Endothelial cell of umbilical vein (primary cell): ENCODE measurements at regions not wholly inside any gene's neighbourhood (a gene's known extent, or its start where the extent isn't known, plus 50 kb on each side); places are given as distances from the start of the nearest gene placed in this dataset.

ENCODE experiments used
- BruUV-seq: library from RNA; stranded (reverse); fragments of 400-500 nt; replicated peaks from 2 replicates; lab custom pipeline; 2021; lab: Mats Ljungman, UMichigan
- CTCF ChIA-PET: fragments of 300-600, 350-600 bp; sonication (Branson Sonifier 250); formaldehyde crosslinking; loops from one replicate; lab custom pipeline; 2021; ENCODE audit warnings: antibody characterized with exemption, inconsistent platforms; lab: Charles Lee
- POLR2A ChIA-PET: fragments of 300-600, 350-600 bp; sonication (Branson Sonifier 250); formaldehyde crosslinking; loops from one replicate; lab custom pipeline; 2021; ENCODE audit warnings: antibody characterized with exemption, inconsistent platforms; lab: Charles Lee
- DNase-seq: peaks from one replicate; pipeline ENCODE4 v3.0.0-alpha.2; 2011; ENCODE audit warnings: low read depth, low spot score
- FAIRE-seq: peaks from 2 replicates; lab custom pipeline; 2011; peaks lifted over from hg19 to GRCh38; lab: Jason Lieb, UNC
- H2AFZ ChIP-seq: 2 replicates; pipeline ENCODE4 v1.6.0; 2012; ENCODE audit warnings: low read depth, low read length, control low read depth, inconsistent platforms
- H3K27ac ChIP-seq: 2 replicates; pipeline ENCODE4 v1.5.1; 2011; ENCODE audit warnings: low read depth, mild to moderate bottlenecking, control low read depth, low read length, moderate library complexity; ENCODE audit not compliant: insufficient read depth
- H3K27me3 ChIP-seq, 2 experiments: 2 replicates each; pipeline versions ENCODE4 v1.6.0 to v1.6.1; 2011; ENCODE audit warnings: low read length in 2 of 2, mixed read lengths in 1 of 2; ENCODE audit not compliant: control insufficient read depth in 2 of 2, insufficient read depth in 2 of 2
- H3K36me3 ChIP-seq, 2 experiments: 2 replicates in 1 of 2; 3 replicates in 1 of 2; pipeline ENCODE4 v1.5.1; 2011; ENCODE audit warnings: low read length in 2 of 2, mild to moderate bottlenecking in 1 of 2, moderate library complexity in 1 of 2; ENCODE audit not compliant: control insufficient read depth in 2 of 2, insufficient read depth in 2 of 2; ENCODE audit errors: extremely low read depth in 1 of 2
- H3K4me1 ChIP-seq: 3 replicates; pipeline ENCODE4 v1.5.1; 2011; ENCODE audit warnings: mild to moderate bottlenecking, low read length; ENCODE audit not compliant: control insufficient read depth, insufficient read depth; ENCODE audit errors: extremely low read depth
- H3K4me2 ChIP-seq: 2 replicates; pipeline ENCODE4 v1.6.1; 2011; ENCODE audit warnings: low read length, control low read depth, mixed read lengths; ENCODE audit not compliant: insufficient read depth
- H3K4me3 ChIP-seq, 3 experiments: fragments of 200-600 bp in 1 of 3; sonication (generic), shearing (Covaris generic) in 1 of 3; replicated peaks in 1 of 3; 2 replicates each; pipeline ENCODE4 v1.5.1; 2011 to 2016; ENCODE audit warnings: control low read depth in 3 of 3, low read length in 3 of 3, mild to moderate bottlenecking in 2 of 3, inconsistent platforms in 1 of 3, low read depth in 1 of 3, moderate library complexity in 1 of 3; ENCODE audit not compliant: insufficient read depth in 1 of 3
- H3K79me2 ChIP-seq: 2 replicates; pipeline ENCODE4 v1.6.0; 2012; ENCODE audit warnings: low read length, inconsistent platforms; ENCODE audit not compliant: control insufficient read depth, insufficient read depth
- H3K9ac ChIP-seq: replicated peaks from 2 replicates; pipeline ENCODE3; 2011; ENCODE audit warnings: low read length, control low read depth; ENCODE audit not compliant: insufficient read depth; ENCODE audit errors: extremely low read depth
- H3K9me1 ChIP-seq: replicated peaks from 3 replicates; pipeline ENCODE4 v1.6.0; 2011; ENCODE audit warnings: mild to moderate bottlenecking, low read length; ENCODE audit not compliant: control insufficient read depth, insufficient read depth; ENCODE audit errors: extremely low read depth
- H3K9me3 ChIP-seq: replicated peaks from 2 replicates; pipeline ENCODE4 v1.5.1; 2012; ENCODE audit warnings: low read length, inconsistent platforms; ENCODE audit not compliant: control insufficient read depth, insufficient read depth
- H4K20me1 ChIP-seq: replicated peaks from 2 replicates; pipeline ENCODE3; 2011; ENCODE audit warnings: mild to moderate bottlenecking, low read length; ENCODE audit not compliant: control insufficient read depth, insufficient read depth; ENCODE audit errors: extremely low read depth
- EZH2 ChIP-seq: IDR thresholded peaks from 2 replicates; pipeline ENCODE4 v1.6.1; 2012; ENCODE audit warnings: borderline replicate concordance, low read depth, mild to moderate bottlenecking, moderate library complexity, low read length, inconsistent platforms; ENCODE audit not compliant: severe bottlenecking
- FOS ChIP-seq: IDR thresholded peaks from 2 replicates; pipeline ENCODE4 v1.6.1; 2011; ENCODE audit warnings: mild to moderate bottlenecking, low read length, moderate library complexity, borderline replicate concordance; ENCODE audit not compliant: insufficient read depth
- GATA2 ChIP-seq: IDR thresholded peaks from 2 replicates; pipeline ENCODE4 v1.7.0; 2011; ENCODE audit warnings: low read depth, mild to moderate bottlenecking, moderate library complexity, mixed read lengths, low read length; ENCODE audit not compliant: insufficient read length, insufficient read depth
- JUN ChIP-seq: IDR thresholded peaks from 2 replicates; pipeline ENCODE4 v1.6.1; 2011; ENCODE audit warnings: borderline replicate concordance, low read depth; ENCODE audit not compliant: insufficient read length, insufficient read depth
- MYC ChIP-seq: IDR thresholded peaks from one replicate; pipeline ENCODE4 v1.6.1; 2011; ENCODE audit warnings: mild to moderate bottlenecking, low read depth, low read length
- POLR2A ChIP-seq: IDR thresholded peaks from 2 replicates; pipeline ENCODE4 v1.6.1; 2012; ENCODE audit warnings: low read depth, mild to moderate bottlenecking, control low read depth, low read length
- POLR2AphosphoS5 ChIP-seq: IDR thresholded peaks from 2 replicates; pipeline ENCODE4 v1.6.1; 2012; ENCODE audit warnings: low read depth, mild to moderate bottlenecking, control low read depth, low read length, moderate library complexity; ENCODE audit not compliant: insufficient read depth
- dilution Hi-C: fragments of 300-500 bp; cut with MboI; formaldehyde crosslinking; loops from one replicate; pipeline ENCODE4 v1.15.0; 2019; ENCODE audit warnings: low sequenced_read_pairs; ENCODE audit not compliant: extremely low pct_ligation_motif_present
- intact Hi-C: fragments of 100-400 bp; cut with micrococcal nuclease; formaldehyde crosslinking; loops from one replicate; pipeline ENCODE4 v1.10.0; 2022
- TF ChIP-seq, protein P1 (sequence below): IDR thresholded peaks from 2 replicates; pipeline ENCODE4 v1.6.1; 2011; ENCODE audit not compliant: insufficient read depth, insufficient read length
- TF ChIP-seq, protein P2 (sequence below), 2 donors: IDR thresholded peaks; 1 replicate in 1 of 2; 2 replicates in 1 of 2; pipeline ENCODE4 v1.5.1; 2011; ENCODE audit warnings: low read length in 2 of 2, mild to moderate bottlenecking in 2 of 2, moderate library complexity in 2 of 2, control low read depth in 1 of 2, inconsistent platforms in 1 of 2, low read depth in 1 of 2; ENCODE audit not compliant: insufficient read depth in 1 of 2; ENCODE audit errors: extremely low read depth in 1 of 2

- peaks cover 0 to 5% of the 10 kb centered on the region in 2 experiments for H3K27me3 ChIP-seq
- no peak for TF ChIP-seq MYC
- TF ChIP-seq POLR2AphosphoS5, result no peak
- TF ChIP-seq POLR2A, result no peak
- TF ChIP-seq, protein P1, sequence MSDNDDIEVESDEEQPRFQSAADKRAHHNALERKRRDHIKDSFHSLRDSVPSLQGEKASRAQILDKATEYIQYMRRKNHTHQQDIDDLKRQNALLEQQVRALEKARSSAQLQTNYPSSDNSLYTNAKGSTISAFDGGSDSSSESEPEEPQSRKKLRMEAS, result no peak
- no peak for TF ChIP-seq GATA2
- no peak for TF ChIP-seq FOS
- TF ChIP-seq, protein P2, sequence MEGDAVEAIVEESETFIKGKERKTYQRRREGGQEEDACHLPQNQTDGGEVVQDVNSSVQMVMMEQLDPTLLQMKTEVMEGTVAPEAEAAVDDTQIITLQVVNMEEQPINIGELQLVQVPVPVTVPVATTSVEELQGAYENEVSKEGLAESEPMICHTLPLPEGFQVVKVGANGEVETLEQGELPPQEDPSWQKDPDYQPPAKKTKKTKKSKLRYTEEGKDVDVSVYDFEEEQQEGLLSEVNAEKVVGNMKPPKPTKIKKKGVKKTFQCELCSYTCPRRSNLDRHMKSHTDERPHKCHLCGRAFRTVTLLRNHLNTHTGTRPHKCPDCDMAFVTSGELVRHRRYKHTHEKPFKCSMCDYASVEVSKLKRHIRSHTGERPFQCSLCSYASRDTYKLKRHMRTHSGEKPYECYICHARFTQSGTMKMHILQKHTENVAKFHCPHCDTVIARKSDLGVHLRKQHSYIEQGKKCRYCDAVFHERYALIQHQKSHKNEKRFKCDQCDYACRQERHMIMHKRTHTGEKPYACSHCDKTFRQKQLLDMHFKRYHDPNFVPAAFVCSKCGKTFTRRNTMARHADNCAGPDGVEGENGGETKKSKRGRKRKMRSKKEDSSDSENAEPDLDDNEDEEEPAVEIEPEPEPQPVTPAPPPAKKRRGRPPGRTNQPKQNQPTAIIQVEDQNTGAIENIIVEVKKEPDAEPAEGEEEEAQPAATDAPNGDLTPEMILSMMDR (IDR thresholded peaks at IDR 0.05; ENCODE audit: extremely low read depth in 1 of 2, insufficient read depth in 1 of 2, low read depth in 1 of 2, low read length in 2 of 2), result no peak
- no peak for TF ChIP-seq EZH2
- no peak for TF ChIP-seq JUN
- H3K4me2 ChIP-seq, result no peak overlapping the region
- H2AFZ ChIP-seq, result no peak overlapping the region
- no peak overlapping the region for H3K9ac ChIP-seq
- DNase-seq (no peak), FAIRE-seq (no peak)
- dilution Hi-C loops, result no loop called here
- no peaks in the 10 kb centered on the region for H3K9me1 ChIP-seq
- no peaks in the 10 kb centered on the region for H4K20me1 ChIP-seq
- no peaks in the 10 kb centered on the region for H3K79me2 ChIP-seq
- H3K27ac ChIP-seq, result no peak overlapping the region
- no peaks in the 10 kb centered on the region for H3K36me3 ChIP-seq
- POLR2A ChIA-PET, result interaction anchor here (0.6 kb wide), 1 partner anchor 886 kb away, joined by 8 read pairs; no protein-coding TSS in a partner anchor
- H3K9me3 ChIP-seq, result no peaks in the 10 kb centered on the region
- no TSS peak for BruUV-seq
- H3K4me3 ChIP-seq, result no peak overlapping the region
- intact Hi-C loops, result no loop called here
- no peaks in the 10 kb centered on the region for H3K4me1 ChIP-seq
- CTCF ChIA-PET, result interaction anchor here (2.4 kb wide), 1 partner anchor 27 kb away, joined by 23 read pairs; no protein-coding TSS in a partner anchor
These were observed 84.2 kb upstream of the FOXC1 start for GRCh38 chr6:1525364-1526038.
